WERI-Rb-1 (cell line): ENCODE measurements at regions not wholly inside any gene's neighbourhood (a gene's known extent, or its start where the extent isn't known, plus 50 kb on each side); places are given as distances from the start of the nearest gene placed in this dataset.
A peak's percentile ranks its signal among the peaks of the same experiment; 100 is the strongest.

Source experiments
- DNase-seq: peaks from one replicate; pipeline ENCODE4 v3.0.0-alpha.2; 2020
- H3K27ac ChIP-seq: fragments of 250-450 bp; sonication (Bioruptor Pico); 2 replicates; pipeline ENCODE4 v1.5.1; 2020; ENCODE audit warnings: mild to moderate bottlenecking, moderate library complexity
- H3K27me3 ChIP-seq: fragments of 250-450 bp; sonication (Bioruptor Pico); 2 replicates; pipeline ENCODE4 v1.5.1; 2021; ENCODE audit warnings: mild to moderate bottlenecking, low read depth, moderate library complexity; ENCODE audit not compliant: insufficient read depth, severe bottlenecking
- H3K36me3 ChIP-seq: fragments of 250-450 bp; sonication (Bioruptor Pico); 2 replicates; pipeline ENCODE4 v1.5.1; 2020; ENCODE audit warnings: mild to moderate bottlenecking, moderate library complexity
- H3K4me3 ChIP-seq: 2 replicates; pipeline ENCODE4 v1.5.1; 2011; ENCODE audit warnings: low read depth, mild to moderate bottlenecking, control low read depth, low read length
- H3K9me3 ChIP-seq: fragments of 250-450 bp; sonication (Bioruptor Pico); 2 replicates; pipeline ENCODE4 v1.5.1; 2021; ENCODE audit warnings: mild to moderate bottlenecking, moderate library complexity; ENCODE audit not compliant: severe bottlenecking
- TF ChIP-seq, protein P1 (sequence below): IDR thresholded peaks from 2 replicates; pipeline ENCODE4 v1.5.1; 2011; ENCODE audit warnings: low read depth, mild to moderate bottlenecking, control low read depth, inconsistent platforms, low read length

DNA sequence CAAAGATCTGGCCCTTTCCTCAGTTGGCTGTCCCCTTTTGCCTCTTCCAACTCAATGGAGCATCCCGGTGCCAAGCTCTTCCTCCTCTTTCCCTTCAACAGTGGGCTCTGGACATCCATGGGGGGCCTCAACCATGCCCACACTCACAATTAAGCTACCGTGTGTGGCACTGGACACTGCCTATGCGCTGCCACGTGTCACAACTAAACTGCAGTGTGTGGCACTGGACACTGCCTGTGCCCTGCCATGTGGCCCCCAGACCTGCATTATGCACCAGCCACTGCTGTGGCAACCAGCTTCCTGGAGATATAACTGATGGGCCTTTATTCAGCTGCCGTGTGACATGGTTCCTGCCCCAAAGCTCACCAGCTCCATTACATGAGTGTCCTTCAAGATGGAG, 179.1 kb downstream of the KCNA5 start:
- Histone ChIP-seq H3K27me3 (no peaks in the 10 kb centered on the region), H3K27ac (no peak overlapping the region), H3K9me3 (no peaks in the 10 kb centered on the region), H3K36me3 (no peaks in the 10 kb centered on the region), H3K4me3 (no peak overlapping the region)
- DNase-seq = no peak
- TF ChIP-seq, protein P1, sequence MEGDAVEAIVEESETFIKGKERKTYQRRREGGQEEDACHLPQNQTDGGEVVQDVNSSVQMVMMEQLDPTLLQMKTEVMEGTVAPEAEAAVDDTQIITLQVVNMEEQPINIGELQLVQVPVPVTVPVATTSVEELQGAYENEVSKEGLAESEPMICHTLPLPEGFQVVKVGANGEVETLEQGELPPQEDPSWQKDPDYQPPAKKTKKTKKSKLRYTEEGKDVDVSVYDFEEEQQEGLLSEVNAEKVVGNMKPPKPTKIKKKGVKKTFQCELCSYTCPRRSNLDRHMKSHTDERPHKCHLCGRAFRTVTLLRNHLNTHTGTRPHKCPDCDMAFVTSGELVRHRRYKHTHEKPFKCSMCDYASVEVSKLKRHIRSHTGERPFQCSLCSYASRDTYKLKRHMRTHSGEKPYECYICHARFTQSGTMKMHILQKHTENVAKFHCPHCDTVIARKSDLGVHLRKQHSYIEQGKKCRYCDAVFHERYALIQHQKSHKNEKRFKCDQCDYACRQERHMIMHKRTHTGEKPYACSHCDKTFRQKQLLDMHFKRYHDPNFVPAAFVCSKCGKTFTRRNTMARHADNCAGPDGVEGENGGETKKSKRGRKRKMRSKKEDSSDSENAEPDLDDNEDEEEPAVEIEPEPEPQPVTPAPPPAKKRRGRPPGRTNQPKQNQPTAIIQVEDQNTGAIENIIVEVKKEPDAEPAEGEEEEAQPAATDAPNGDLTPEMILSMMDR = no peak

DNA sequence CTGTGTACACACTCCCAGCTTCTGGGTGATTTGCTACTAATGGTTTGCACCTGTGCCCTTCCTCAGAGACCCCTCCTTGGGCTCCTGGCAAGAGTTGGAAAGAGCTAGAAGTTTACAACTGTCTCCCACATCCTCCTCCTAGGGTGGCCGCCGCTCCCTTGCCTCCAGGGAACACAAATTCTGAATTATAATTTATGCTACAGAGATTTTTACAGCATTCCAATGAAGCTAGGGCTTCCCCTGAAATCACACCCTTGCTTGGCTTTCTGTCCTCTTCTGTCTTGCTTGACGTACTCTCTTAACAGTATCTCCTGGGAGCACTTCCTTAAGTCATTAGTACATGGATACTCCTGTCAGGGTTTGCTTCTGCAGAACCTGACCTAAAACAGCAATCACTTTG, 180.2 kb downstream of the KCNA5 start:
- no peak for DNase-seq
- Histone ChIP-seq H3K4me3 (no peak overlapping the region), H3K27me3 (no peaks in the 10 kb centered on the region), H3K36me3 (no peaks in the 10 kb centered on the region), H3K9me3 (no peaks in the 10 kb centered on the region), H3K27ac (no peak overlapping the region)
- TF ChIP-seq, protein P1 = no peak

DNA sequence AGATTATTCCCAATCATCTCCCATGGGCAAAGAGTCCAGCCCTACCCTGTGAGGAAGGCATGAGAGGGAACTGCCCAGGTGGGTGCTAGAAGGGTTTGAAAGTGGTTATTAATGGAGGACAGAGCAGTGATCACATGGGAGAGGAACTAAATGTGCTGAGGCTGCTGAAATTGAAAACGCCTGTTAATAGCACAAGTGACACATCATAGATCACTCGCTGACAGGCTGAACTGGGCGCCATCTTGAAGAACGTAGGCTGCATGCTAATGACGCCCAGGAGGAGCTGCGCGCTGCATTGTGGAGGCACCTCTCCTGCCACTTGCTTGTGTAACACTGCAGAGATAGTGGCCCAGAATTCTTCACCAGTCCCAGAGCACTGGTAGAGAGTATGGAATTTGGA, 182.9 kb downstream of the KCNA5 start:
- Histone ChIP-seq H3K36me3 (no peaks in the 10 kb centered on the region), H3K4me3 (no peak overlapping the region), H3K27me3 (no peaks in the 10 kb centered on the region), H3K27ac (no peak overlapping the region), H3K9me3 (no peaks in the 10 kb centered on the region)
- TF ChIP-seq, protein P1 = no peak
- no peak for DNase-seq

DNA sequence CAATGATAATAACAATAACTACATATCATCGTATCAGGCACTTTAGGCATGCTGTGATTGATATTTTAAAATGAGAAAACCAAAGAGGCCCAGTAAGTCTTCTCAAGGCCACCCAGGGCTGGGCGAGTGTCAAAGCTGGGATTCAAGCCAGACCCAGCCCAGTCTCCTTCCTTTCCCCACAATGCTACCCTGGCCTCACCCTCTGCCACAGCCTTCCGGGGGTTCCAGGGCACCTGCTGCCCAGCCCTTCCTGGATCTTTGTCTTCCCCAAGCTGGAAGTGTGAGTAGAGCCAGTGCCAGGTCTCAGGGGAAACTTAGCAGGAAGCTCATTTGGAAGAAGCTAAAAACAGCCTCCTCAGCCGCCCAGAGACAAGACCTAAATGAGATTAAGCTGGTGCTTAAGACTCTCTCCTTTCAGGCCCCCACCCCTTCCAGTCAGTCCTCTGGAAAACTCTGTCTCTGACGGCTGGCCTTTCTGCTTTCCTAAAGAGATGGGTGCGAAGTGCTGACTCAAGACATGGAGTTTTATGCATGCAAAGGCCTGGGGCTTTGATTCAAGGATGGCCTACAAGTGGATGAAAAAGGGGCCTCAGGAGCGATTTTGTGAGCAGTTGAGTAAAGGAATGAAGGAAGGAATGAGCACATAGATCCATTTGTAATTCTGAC, 184.2 kb downstream of the KCNA5 start:
- H3K4me3 ChIP-seq = no peak overlapping the region
- peak; percentile 65 for DNase-seq
- TF ChIP-seq, protein P1 = no peak

DNA sequence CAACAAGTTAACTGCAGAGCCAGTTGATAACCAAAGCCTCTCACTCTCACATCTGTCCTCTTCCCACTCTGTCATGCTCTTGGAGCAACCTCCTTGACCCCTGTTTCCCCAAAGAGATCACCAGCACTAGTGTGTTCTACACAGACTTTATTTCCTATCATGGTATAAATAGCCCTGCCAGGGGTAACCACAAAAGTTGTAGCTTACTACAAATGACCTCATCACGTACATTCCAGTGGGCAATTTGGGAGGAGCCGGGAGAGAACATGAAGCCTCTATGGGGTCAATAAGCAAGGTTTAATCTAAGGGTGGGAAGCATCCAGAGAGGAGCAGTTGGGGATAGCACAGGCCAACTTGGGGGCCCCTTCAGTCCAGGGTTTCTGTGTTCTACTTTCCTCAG, 186.5 kb downstream of the KCNA5 start:
- no peaks in the 10 kb centered on the region for H3K27me3 ChIP-seq
- TF ChIP-seq, protein P1 = no peak
- H3K4me3 ChIP-seq = no peak overlapping the region
- no peak for DNase-seq
- no peak overlapping the region for H3K27ac ChIP-seq
- H3K36me3 ChIP-seq = no peaks in the 10 kb centered on the region
- no peaks in the 10 kb centered on the region for H3K9me3 ChIP-seq

More for the DNA sequence above, 184.2 kb downstream of the KCNA5 start:
- no peaks in the 10 kb centered on the region for H3K36me3 ChIP-seq
- no peaks in the 10 kb centered on the region for H3K27me3 ChIP-seq
- peak overlapping the region; percentile 58 for H3K27ac ChIP-seq
- H3K9me3 ChIP-seq = no peaks in the 10 kb centered on the region

DNA sequence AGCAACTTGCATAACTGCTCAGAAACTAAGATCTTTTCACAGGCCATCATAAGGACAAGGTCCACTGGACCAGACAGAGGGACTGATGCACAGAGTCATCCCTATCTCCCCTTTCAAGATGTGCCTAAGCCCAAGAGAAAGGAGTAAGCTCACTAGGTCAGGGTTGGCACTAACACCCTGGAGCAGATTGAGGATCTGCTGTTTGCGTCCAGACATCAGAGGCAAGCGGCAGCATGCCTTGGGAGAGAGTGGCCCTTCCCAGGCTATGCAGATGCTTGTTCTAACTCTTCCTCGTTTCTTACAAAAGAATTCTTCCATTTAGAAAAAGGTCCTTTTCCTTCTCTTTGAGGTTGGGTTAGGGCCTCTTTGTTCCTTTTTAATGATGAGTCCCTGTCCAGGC, 187.2 kb downstream of the KCNA5 start:
- no peaks in the 10 kb centered on the region for H3K9me3 ChIP-seq
- no peak overlapping the region for H3K27ac ChIP-seq
- H3K27me3 ChIP-seq = no peaks in the 10 kb centered on the region
- TF ChIP-seq, protein P1 = no peak
- no peaks in the 10 kb centered on the region for H3K36me3 ChIP-seq
- no peak for DNase-seq
- no peak overlapping the region for H3K4me3 ChIP-seq
